ENCODE measurements at regions not wholly inside any gene's neighbourhood (a gene's known extent, or its start where the extent isn't known, plus 50 kb on each side); places are given as distances from the start of the nearest gene placed in this dataset.

- H3K27me3 ChIP-seq (replicated peaks; ENCODE audit: insufficient read depth, low read length) = no peaks in the 10 kb centered on the region
- H3K36me3 ChIP-seq (replicated peaks; ENCODE audit: insufficient read depth, low read length) = no peaks in the 10 kb centered on the region
- no peak for DNase-seq
- no peaks in the 10 kb centered on the region for H3K9me2 ChIP-seq (replicated peaks; ENCODE audit: insufficient read depth, low read length)
- TF ChIP-seq EZH2 (optimal IDR thresholded peaks at IDR 0.05; ENCODE audit: low read depth, low read length) = no peak
- H3K4me3 ChIP-seq (ENCODE audit: low read length) = no peak overlapping the region
- H3K27ac ChIP-seq (ENCODE audit: low read length) = no peak overlapping the region
- H3K4me1 ChIP-seq (ENCODE audit: low read length) = no peaks in the 10 kb centered on the region
- no peaks in the 10 kb centered on the region for H3F3A ChIP-seq (ENCODE audit: insufficient read depth, low read length)
- no peaks in the 10 kb centered on the region for H3K79me2 ChIP-seq (ENCODE audit: low read length)
- no peaks in the 10 kb centered on the region for H3K9me3 ChIP-seq (replicated peaks; ENCODE audit: insufficient read depth, low read length)
- no peak overlapping the region for H3K4me2 ChIP-seq (ENCODE audit: low read depth, low read length)
- no peak overlapping the region for H2AFZ ChIP-seq (ENCODE audit: low read length)
- no peak overlapping the region for H3K9ac ChIP-seq (ENCODE audit: low read length)
- no peaks in the 10 kb centered on the region for H4K20me1 ChIP-seq (ENCODE audit: insufficient read depth, low read length)
These were observed 77.8 kb upstream of the TRPC6 start for GRCh38 chr11:101661559-101661958.
